ENCODE measurements at regions not wholly inside any gene's neighbourhood (a gene's known extent, or its start where the extent isn't known, plus 50 kb on each side); places are given as distances from the start of the nearest gene placed in this dataset.

- no peak for TF ChIP-seq POLR2A (conservative IDR thresholded peaks at IDR 0.05)
- TF ChIP-seq MEIS2 (IDR thresholded peaks at IDR 0.05; ENCODE audit: partially characterized antibody): no peak
These were observed 439.4 kb downstream of the PDZRN4 start for GRCh38 chr12:41627476-41627875.

Data from K562 (cell line).